Upper lobe of left lung (tissue), 6 donors: ENCODE measurements at regions not wholly inside any gene's neighbourhood (a gene's known extent, or its start where the extent isn't known, plus 50 kb on each side); places are given as distances from the start of the nearest gene placed in this dataset.

Experiments
- ATAC-seq, 2 donors: fragments of 200-7000 bp; cut with Tn5 transposase; one replicate each; pipeline ENCODE4 v1.9.1; 2022; ENCODE audit warnings: mild to moderate bottlenecking in 2 of 2, moderate library complexity in 2 of 2; ENCODE audit not compliant: low FRiP score in 2 of 2
- DNase-seq, 2 donors: peaks; one replicate each; pipeline ENCODE4 v3.0.0-alpha.2; 2019 to 2020
- H3K27ac ChIP-seq, 4 donors: fragments of 200-600 bp; sonication (generic); one replicate each; pipeline ENCODE4 v1.5.1; 2016 to 2019
- H3K27me3 ChIP-seq, 4 donors: fragments of 200-600 bp; sonication (generic); one replicate each; pipeline ENCODE4 v1.5.1; 2017 to 2019
- H3K36me3 ChIP-seq, 4 donors: fragments of 200-600 bp; sonication (generic); one replicate each; pipeline ENCODE4 v1.5.1; 2016 to 2019
- H3K4me1 ChIP-seq, 4 donors: fragments of 200-600 bp; sonication (generic); one replicate each; pipeline ENCODE4 v1.5.1; 2018 to 2019
- H3K4me3 ChIP-seq, 4 donors: fragments of 200-600 bp; sonication (generic); one replicate each; pipeline ENCODE4 v1.5.1; 2017 to 2019; ENCODE audit warnings: mild to moderate bottlenecking in 2 of 4, moderate library complexity in 1 of 4
- H3K9me3 ChIP-seq, 4 donors: fragments of 200-600 bp; sonication (generic); one replicate each; pipeline ENCODE4 v1.5.1; 2018 to 2019
- CTCF ChIP-seq, 6 experiments: fragments of 450-650 bp in 4 of 6; fragments of 200-600 bp in 2 of 6; sonication (generic) in 2 of 6; IDR thresholded peaks; one replicate each; pipeline ENCODE4 v1.5.1; 2016 to 2019; ENCODE audit warnings: antibody characterized with exemption in 6 of 6
- EP300 ChIP-seq, 4 donors: sonication (generic); formaldehyde crosslinking; IDR thresholded peaks; one replicate each; pipeline ENCODE4 v1.5.1; 2017; ENCODE audit warnings: antibody characterized with exemption in 4 of 4, control low read depth in 2 of 4
- POLR2A ChIP-seq, 4 donors: fragments of 450-650 bp; IDR thresholded peaks; one replicate each; pipeline ENCODE4 v1.5.1; 2016 to 2017; ENCODE audit warnings: antibody characterized with exemption in 4 of 4, mild to moderate bottlenecking in 2 of 4
- POLR2AphosphoS5 ChIP-seq, 2 donors: sonication (generic); formaldehyde crosslinking; IDR thresholded peaks; one replicate each; pipeline ENCODE4 v1.5.1; 2017; ENCODE audit warnings: antibody characterized with exemption in 2 of 2
- WGBS, 2 donors: methylation state at CpG; one replicate each; pipeline ENCODE4 v1.1.5; 2017 to 2018; 5-methylcytosine and 5-hydroxymethylcytosine counted together
- donor health status: DM: no; HTN: no; CAD: no; lungs with moderate emphysema.
- donor health status: DM: no; HTN: yes; CAD: no; lungs with severe emphysema.

GRCh38 chr2:196239622-196240587 is 68.5 kb upstream of the STK17B start:
- peaks cover 25 to 53% (median 34%) of the 10 kb centered on the region in 4 donors for H3K4me1 ChIP-seq
- H3K4me3 ChIP-seq, result no peak overlapping the region
- ATAC-seq (peak; percentile 89 to 93), DNase-seq (peak in 1 of 2 donors; percentile 93)
- TF ChIP-seq EP300 (IDR thresholded peaks at IDR 0.05) (peak in 3 of 4 donors; percentile 32 to 92 (median 90)), CTCF (IDR thresholded peaks at IDR 0.05) (peak in 2 of 6 experiments; percentile 20 to 32), POLR2AphosphoS5 (IDR thresholded peaks at IDR 0.05) (peak; percentile 87 to 94), POLR2A (IDR thresholded peaks at IDR 0.05) (no peak)
- H3K27ac ChIP-seq, result peak overlapping the region; percentile 67 to 88 (median 86)
- H3K9me3 ChIP-seq, result no peaks in the 10 kb centered on the region
- H3K27me3 ChIP-seq, result no peaks in the 10 kb centered on the region
- WGBS, 2 donors, result 23 to 35% methylated on average over 10 of the region's 10 CpGs
- peaks cover 0 to 18% (median 0%) of the 10 kb centered on the region in 4 donors for H3K36me3 ChIP-seq

GRCh38 chr2:196241175-196241574 is 69.8 kb upstream of the STK17B start:
- peaks cover 0 to 15% (median 0%) of the 10 kb centered on the region in 4 donors for H3K36me3 ChIP-seq
- no peaks in the 10 kb centered on the region for H3K27me3 ChIP-seq
- ATAC-seq (no peak), DNase-seq (no peak)
- no peaks in the 10 kb centered on the region for H3K9me3 ChIP-seq
- TF ChIP-seq POLR2AphosphoS5 (IDR thresholded peaks at IDR 0.05), result no peak
- no peak for TF ChIP-seq POLR2A (IDR thresholded peaks at IDR 0.05)
- TF ChIP-seq CTCF (IDR thresholded peaks at IDR 0.05), result no peak
- no peak for TF ChIP-seq EP300 (IDR thresholded peaks at IDR 0.05)
- peaks cover 25 to 57% (median 36%) of the 10 kb centered on the region in 4 donors for H3K4me1 ChIP-seq
- no peak overlapping the region for H3K4me3 ChIP-seq
- WGBS, 2 donors, result 86 to 97% methylated on average over 3 of the region's 3 CpGs
- H3K27ac ChIP-seq, result peak overlapping the region; percentile 67 to 88 (median 86)

GRCh38 chr2:196242131-196242620 is 70.8 kb upstream of the STK17B start:
- no peak overlapping the region for H3K4me3 ChIP-seq
- peak; percentile 75 to 84 for ATAC-seq
- peak in 1 of 2 donors; percentile 43 for DNase-seq
- no peaks in the 10 kb centered on the region for H3K9me3 ChIP-seq
- no peaks in the 10 kb centered on the region for H3K27me3 ChIP-seq
- no peak for TF ChIP-seq CTCF (IDR thresholded peaks at IDR 0.05)
- peak; percentile 11 to 81 for TF ChIP-seq POLR2AphosphoS5 (IDR thresholded peaks at IDR 0.05)
- TF ChIP-seq POLR2A (IDR thresholded peaks at IDR 0.05), result peak in 1 of 4 donors; percentile 28
- peak in 2 of 4 donors; percentile 40 to 73 for TF ChIP-seq EP300 (IDR thresholded peaks at IDR 0.05)
- peaks cover 0 to 10% (median 0%) of the 10 kb centered on the region in 4 donors for H3K36me3 ChIP-seq
- H3K4me1 ChIP-seq, result peaks cover 25 to 65% (median 38%) of the 10 kb centered on the region in 4 donors
- 54 to 55% methylated on average over 7 of the region's 7 CpGs for WGBS, 2 donors
- H3K27ac ChIP-seq, result peak overlapping the region; percentile 67 to 88 (median 86)

- DNase-seq, result no peak
- WGBS, 2 donors, result 96 to 97% methylated on average over 2 of the region's 2 CpGs
- TF ChIP-seq POLR2A (IDR thresholded peaks at IDR 0.05), result no peak
- TF ChIP-seq POLR2AphosphoS5 (IDR thresholded peaks at IDR 0.05), result no peak
- no peak for TF ChIP-seq CTCF (IDR thresholded peaks at IDR 0.05)
- TF ChIP-seq EP300 (IDR thresholded peaks at IDR 0.05), result no peak
- Histone ChIP-seq H3K9me3 (no peaks in the 10 kb centered on the region), H3K4me1 (peaks cover 26 to 64% (median 39%) of the 10 kb centered on the region in 4 donors), H3K36me3 (peaks cover 0 to 9% (median 0%) of the 10 kb centered on the region in 4 donors), H3K27ac (no peak overlapping the region), H3K4me3 (no peak overlapping the region), H3K27me3 (no peaks in the 10 kb centered on the region)
- ATAC-seq, result no peak
These were observed 73.1 kb upstream of the STK17B start for GRCh38 chr2:196244516-196244915.
